Mesenchymal stem cell (in vitro differentiated cells and primary cell): ENCODE measurements at regions not wholly inside any gene's neighbourhood (a gene's known extent, or its start where the extent isn't known, plus 50 kb on each side); places are given as distances from the start of the nearest gene placed in this dataset.

Experiments
- DNase-seq: peaks from one replicate; pipeline ENCODE4 v3.0.0-alpha.2; 2013
- H2AFZ ChIP-seq: one replicate; pipeline ENCODE4 v1.6.1; 2013; ENCODE audit warnings: low read depth, mild to moderate bottlenecking, control low read depth, inconsistent platforms, low read length, moderate library complexity
- H2AK5ac ChIP-seq: 2 replicates; pipeline ENCODE4 v1.6.1; 2013; ENCODE audit warnings: low read length, moderate library complexity, mild to moderate bottlenecking, inconsistent platforms; ENCODE audit not compliant: severe bottlenecking
- H2BK120ac ChIP-seq: one replicate; pipeline ENCODE4 v1.6.1; 2013; ENCODE audit warnings: low read depth, mild to moderate bottlenecking, inconsistent platforms, low read length, moderate library complexity
- H2BK12ac ChIP-seq, 2 experiments: one replicate each; pipeline ENCODE4 v1.6.1; 2013; ENCODE audit warnings: inconsistent platforms in 2 of 2, low read length in 2 of 2, mild to moderate bottlenecking in 2 of 2, moderate library complexity in 2 of 2, control low read depth in 1 of 2
- H2BK15ac ChIP-seq: one replicate; pipeline ENCODE4 v1.6.1; 2013; ENCODE audit warnings: mild to moderate bottlenecking, low read depth, inconsistent platforms; ENCODE audit not compliant: poor library complexity, severe bottlenecking
- H2BK5ac ChIP-seq: 2 replicates; pipeline ENCODE4 v1.6.1; 2013; ENCODE audit warnings: low read depth, mild to moderate bottlenecking, low read length, control low read depth, inconsistent platforms; ENCODE audit not compliant: poor library complexity, severe bottlenecking
- H3K14ac ChIP-seq, 2 experiments: one replicate each; pipeline ENCODE4 v1.6.1; 2013; ENCODE audit warnings: inconsistent platforms in 2 of 2, low read length in 2 of 2, control low read depth in 1 of 2, mild to moderate bottlenecking in 1 of 2, moderate library complexity in 1 of 2
- H3K18ac ChIP-seq, 2 experiments: one replicate each; pipeline ENCODE4 v1.6.1; 2013; ENCODE audit warnings: inconsistent platforms in 2 of 2, low read length in 2 of 2, control low read depth in 1 of 2, low read depth in 1 of 2, mild to moderate bottlenecking in 1 of 2
- H3K23ac ChIP-seq, 2 experiments: one replicate each; pipeline ENCODE4 v1.6.1; 2013; ENCODE audit warnings: inconsistent platforms in 2 of 2, low read length in 2 of 2, mild to moderate bottlenecking in 2 of 2, moderate library complexity in 2 of 2, control low read depth in 1 of 2
- H3K27ac ChIP-seq: 2 replicates; pipeline ENCODE4 v1.5.1; 2013; ENCODE audit warnings: mild to moderate bottlenecking, moderate library complexity, low read length, control low read depth, inconsistent platforms; ENCODE audit not compliant: poor library complexity, severe bottlenecking
- H3K27me3 ChIP-seq, 2 experiments: 2 replicates each; pipeline versions ENCODE4 v1.6.1 to v1.7.0; 2013; ENCODE audit warnings: low read length in 2 of 2, mild to moderate bottlenecking in 2 of 2, moderate library complexity in 2 of 2, control low read depth in 1 of 2, inconsistent platforms in 1 of 2; ENCODE audit not compliant: control insufficient read depth in 1 of 2, insufficient read depth in 1 of 2
- H3K36me3 ChIP-seq, 2 experiments: 2 replicates each; pipeline versions ENCODE4 v1.6.1 to v1.7.0; 2013; ENCODE audit warnings: low read length in 2 of 2, control low read depth in 1 of 2, inconsistent platforms in 1 of 2, low read depth in 1 of 2, mild to moderate bottlenecking in 1 of 2; ENCODE audit not compliant: insufficient read depth in 2 of 2, control insufficient read depth in 1 of 2
- H3K4ac ChIP-seq, 2 experiments: one replicate each; pipeline ENCODE4 v1.6.1; 2013; ENCODE audit warnings: inconsistent platforms in 2 of 2, low read length in 2 of 2, mild to moderate bottlenecking in 2 of 2, moderate library complexity in 2 of 2, control low read depth in 1 of 2, low read depth in 1 of 2
- H3K4me1 ChIP-seq: 2 replicates; pipeline ENCODE4 v1.6.1; 2013; ENCODE audit warnings: low read depth, low read length, control low read depth; ENCODE audit not compliant: control insufficient read depth, insufficient read depth
- H3K4me2 ChIP-seq: 2 replicates; pipeline ENCODE4 v1.6.1; 2013; ENCODE audit warnings: low read length, mild to moderate bottlenecking, inconsistent platforms; ENCODE audit not compliant: poor library complexity, severe bottlenecking
- H3K4me3 ChIP-seq, 2 experiments: 2 replicates each; pipeline versions ENCODE4 v1.5.1 to v1.7.0; 2013; ENCODE audit warnings: low read length in 2 of 2, mild to moderate bottlenecking in 2 of 2, control low read depth in 1 of 2, low read depth in 1 of 2; ENCODE audit not compliant: insufficient read depth in 1 of 2
- H3K79me1 ChIP-seq: replicated peaks from 2 replicates; pipeline ENCODE4 v1.6.1; 2013; ENCODE audit warnings: mild to moderate bottlenecking, control low read depth, low read length, inconsistent platforms; ENCODE audit not compliant: poor library complexity, severe bottlenecking
- H3K9ac ChIP-seq: 2 replicates; pipeline ENCODE4 v1.7.0; 2013; ENCODE audit warnings: mild to moderate bottlenecking, low read length, moderate library complexity
- H3K9me3 ChIP-seq: 2 replicates; pipeline ENCODE4 v1.7.0; 2013; ENCODE audit warnings: mild to moderate bottlenecking, low read length; ENCODE audit not compliant: control insufficient read depth
- H4K8ac ChIP-seq: one replicate; pipeline ENCODE4 v1.6.1; 2013; ENCODE audit warnings: inconsistent platforms, mild to moderate bottlenecking, low read length, moderate library complexity
- H4K91ac ChIP-seq: one replicate; pipeline ENCODE4 v1.6.1; 2013; ENCODE audit warnings: mild to moderate bottlenecking, low read length, inconsistent platforms
- WGBS: methylation state at CpG from one replicate; pipeline ENCODE4 v1.1.7; 2013; ENCODE audit warnings: mixed read lengths; 5-methylcytosine and 5-hydroxymethylcytosine counted together

DNA sequence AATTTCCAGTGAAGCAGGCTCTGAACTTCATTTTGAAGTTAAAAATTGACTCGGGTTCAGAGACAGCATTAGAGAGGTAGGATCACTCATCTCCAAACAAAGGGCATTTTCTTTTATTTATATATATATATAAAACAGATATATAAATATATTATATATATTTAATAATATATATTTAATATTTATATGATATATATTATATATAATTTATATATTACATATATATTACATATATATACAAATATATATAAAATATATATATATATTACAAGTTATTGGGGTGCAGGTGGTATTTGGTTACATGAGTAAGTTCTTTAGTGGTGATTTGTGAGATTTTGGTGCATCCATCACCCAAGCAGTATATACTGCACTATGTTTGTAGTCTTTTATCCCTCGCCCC, 320.8 kb downstream of the MAP2K6 start:
- H2AFZ ChIP-seq: no peak overlapping the region
- H3K18ac ChIP-seq: no peak overlapping the region
- H3K23ac ChIP-seq: no peak overlapping the region
- no peak overlapping the region for H3K27ac ChIP-seq
- 100% methylated on average over 1 of the region's 2 CpGs for WGBS
- H3K36me3 ChIP-seq: no peaks in the 10 kb centered on the region
- no peaks in the 10 kb centered on the region for H3K27me3 ChIP-seq
- no peak overlapping the region for H3K4me3 ChIP-seq
- no peak overlapping the region for H4K8ac ChIP-seq
- DNase-seq: no peak
- H4K91ac ChIP-seq: no peak overlapping the region
- H3K14ac ChIP-seq: no peak overlapping the region
- H3K9me3 ChIP-seq: peaks cover 4% of the 10 kb centered on the region
- no peak overlapping the region for H2BK120ac ChIP-seq
- no peak overlapping the region for H3K4me2 ChIP-seq
- H3K4me1 ChIP-seq: peaks cover 7% of the 10 kb centered on the region
- H2AK5ac ChIP-seq: no peak overlapping the region
- H2BK12ac ChIP-seq: no peak overlapping the region
- H2BK5ac ChIP-seq: no peak overlapping the region
- H3K79me1 ChIP-seq: no peaks in the 10 kb centered on the region
- H3K9ac ChIP-seq: no peak overlapping the region
- H3K4ac ChIP-seq: no peak overlapping the region
- H2BK15ac ChIP-seq: no peak overlapping the region

DNA sequence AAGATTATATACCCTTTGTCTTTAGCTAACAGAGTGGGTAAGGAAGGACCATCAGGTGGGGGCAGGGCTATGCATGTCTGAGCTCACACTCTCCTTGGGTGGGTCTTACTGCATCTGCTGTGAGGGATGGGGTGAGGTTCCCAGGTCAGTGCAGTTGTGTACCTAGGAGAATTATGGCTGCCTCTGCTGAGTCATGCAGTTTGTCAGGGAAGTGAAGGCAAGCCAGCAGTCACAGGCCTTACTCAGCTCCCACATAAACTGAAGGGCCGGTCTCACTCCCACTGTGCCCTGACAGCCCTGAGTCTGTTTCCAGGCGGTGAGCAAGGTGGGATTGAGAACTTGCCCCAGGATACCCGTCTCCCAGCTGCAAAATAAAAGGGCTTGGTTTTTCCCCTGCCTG, 328.6 kb downstream of the MAP2K6 start:
- WGBS: 84% methylated on average over 3 of the region's 3 CpGs
- Histone ChIP-seq H3K14ac (no peak overlapping the region), H3K4me2 (no peak overlapping the region), H2BK12ac (peak overlapping the region in 1 of 2 experiments; percentile 0), H4K8ac (peak overlapping the region; percentile 40), H3K23ac (no peak overlapping the region), H3K27ac (no peak overlapping the region), H3K79me1 (no peaks in the 10 kb centered on the region), H3K9ac (no peak overlapping the region), H2BK120ac (no peak overlapping the region), H2AFZ (no peak overlapping the region), H3K27me3 (no peaks in the 10 kb centered on the region), H3K4me1 (no peaks in the 10 kb centered on the region), H3K9me3 (no peaks in the 10 kb centered on the region), H3K18ac (peak overlapping the region; percentile 14 to 16), H3K4ac (no peak overlapping the region), H2BK5ac (no peak overlapping the region), H3K4me3 (no peak overlapping the region), H2BK15ac (no peak overlapping the region), H2AK5ac (no peak overlapping the region), H3K36me3 (no peaks in the 10 kb centered on the region), H4K91ac (no peak overlapping the region)
- peak; percentile 14 for DNase-seq

DNA sequence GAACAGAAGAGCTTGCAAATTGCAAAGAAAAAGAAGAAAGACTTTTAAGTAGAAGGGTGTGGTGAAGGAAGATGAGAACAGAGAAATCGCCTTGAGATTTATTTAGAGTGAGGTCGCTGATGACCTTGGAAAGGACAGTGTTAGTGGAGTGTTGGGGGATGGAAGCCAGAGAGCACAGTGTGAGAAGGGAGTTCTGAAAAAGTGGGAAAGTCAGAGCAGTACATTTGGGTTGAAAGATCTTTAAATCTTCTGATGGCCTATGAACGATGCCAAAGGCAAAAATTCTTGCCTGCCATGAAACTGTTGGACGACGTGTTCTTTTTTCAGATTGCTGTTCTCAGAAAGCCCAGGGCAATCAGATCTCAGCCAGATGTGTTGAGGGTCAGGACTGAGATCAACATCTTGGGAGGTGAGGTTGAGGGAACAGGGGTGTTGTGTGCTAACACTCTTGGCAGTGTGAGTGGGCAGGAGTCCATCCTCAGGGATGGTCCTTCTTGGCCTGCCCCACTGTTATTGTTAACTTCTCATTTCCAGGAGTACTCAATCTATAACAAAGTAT, 330.1 kb downstream of the MAP2K6 start:
- Histone ChIP-seq H3K9ac (no peak overlapping the region), H3K27ac (no peak overlapping the region), H3K27me3 (no peaks in the 10 kb centered on the region), H2BK5ac (no peak overlapping the region), H3K4ac (no peak overlapping the region), H3K36me3 (no peaks in the 10 kb centered on the region), H2BK12ac (peak overlapping the region in 1 of 2 experiments; percentile 37), H3K18ac (no peak overlapping the region), H3K23ac (no peak overlapping the region), H2AFZ (no peak overlapping the region), H3K9me3 (no peaks in the 10 kb centered on the region), H4K91ac (no peak overlapping the region), H3K79me1 (no peaks in the 10 kb centered on the region), H4K8ac (no peak overlapping the region), H3K4me3 (no peak overlapping the region), H2BK15ac (no peak overlapping the region), H3K4me1 (no peaks in the 10 kb centered on the region), H2AK5ac (peak overlapping the region; percentile 48), H3K4me2 (no peak overlapping the region), H2BK120ac (no peak overlapping the region), H3K14ac (no peak overlapping the region)
- no peak for DNase-seq
- WGBS: 96% methylated on average over 5 of the region's 5 CpGs

DNA sequence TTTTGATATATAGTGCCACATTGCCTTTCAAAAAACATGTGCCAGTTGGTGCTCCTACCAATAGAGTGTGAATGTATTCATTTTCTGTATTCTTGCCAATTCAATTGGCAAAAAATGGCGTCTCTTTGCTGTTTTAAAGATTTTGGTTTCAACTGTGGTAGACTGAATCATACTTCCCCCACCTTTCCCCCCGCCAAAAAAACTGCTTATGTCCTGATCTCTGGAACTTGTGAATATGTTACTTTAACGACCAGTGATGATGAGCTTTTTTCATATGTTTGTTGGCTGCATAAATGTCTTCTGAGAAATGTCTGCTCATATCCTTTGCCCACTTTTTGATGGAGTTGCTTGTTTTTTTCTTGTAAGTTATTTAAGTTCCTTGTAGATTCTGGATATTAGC, 325.1 kb upstream of the KCNJ16 start:
- no peak overlapping the region for H4K8ac ChIP-seq
- no peak overlapping the region for H2BK12ac ChIP-seq
- H3K36me3 ChIP-seq: no peaks in the 10 kb centered on the region
- no peak overlapping the region for H3K4me3 ChIP-seq
- H3K27me3 ChIP-seq: no peaks in the 10 kb centered on the region
- H3K23ac ChIP-seq: no peak overlapping the region
- H3K79me1 ChIP-seq: no peaks in the 10 kb centered on the region
- no peak overlapping the region for H4K91ac ChIP-seq
- no peak for DNase-seq
- H2AFZ ChIP-seq: no peak overlapping the region
- H3K27ac ChIP-seq: no peak overlapping the region
- no peak overlapping the region for H3K14ac ChIP-seq
- 94% methylated on average over 2 of the region's 3 CpGs for WGBS
- H3K9me3 ChIP-seq: no peaks in the 10 kb centered on the region
- H3K4me1 ChIP-seq: no peaks in the 10 kb centered on the region
- no peak overlapping the region for H2BK120ac ChIP-seq
- no peak overlapping the region for H3K4me2 ChIP-seq
- H2BK5ac ChIP-seq: no peak overlapping the region
- H3K18ac ChIP-seq: no peak overlapping the region
- H3K4ac ChIP-seq: no peak overlapping the region
- no peak overlapping the region for H2BK15ac ChIP-seq
- H2AK5ac ChIP-seq: no peak overlapping the region
- no peak overlapping the region for H3K9ac ChIP-seq
